ENCODE measurements at regions not wholly inside any gene's neighbourhood (a gene's known extent, or its start where the extent isn't known, plus 50 kb on each side); places are given as distances from the start of the nearest gene placed in this dataset.

DNA sequence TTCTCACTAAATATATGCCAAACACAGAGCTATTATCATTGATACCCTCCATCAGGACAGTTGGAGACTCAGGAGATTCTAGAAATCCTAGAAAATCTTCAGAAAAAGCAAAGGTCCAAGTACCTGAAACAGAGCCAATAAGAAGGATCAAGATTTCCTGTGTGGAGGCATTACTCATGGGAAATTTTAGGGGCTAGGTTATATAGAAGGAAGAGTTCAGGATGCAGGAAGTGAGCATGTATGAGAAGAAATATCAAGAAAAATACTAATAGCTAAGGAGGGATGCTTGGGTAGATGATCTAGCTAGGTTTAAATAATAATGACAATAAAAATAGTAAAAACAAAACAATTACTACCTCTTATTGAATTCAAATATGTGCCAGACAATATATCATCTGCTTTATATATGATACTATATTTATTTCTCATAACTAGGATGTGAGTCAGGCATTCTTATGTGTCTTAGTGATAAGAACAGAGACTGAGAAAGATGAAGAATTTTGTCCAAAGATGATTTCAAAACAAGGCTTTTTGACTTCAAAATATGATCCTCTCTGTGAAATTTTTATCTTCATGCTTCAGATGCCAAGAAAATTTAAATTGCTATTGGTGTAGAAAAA, 66.4 kb upstream of the HHIP start:
- no peak for DNase-seq

DNA sequence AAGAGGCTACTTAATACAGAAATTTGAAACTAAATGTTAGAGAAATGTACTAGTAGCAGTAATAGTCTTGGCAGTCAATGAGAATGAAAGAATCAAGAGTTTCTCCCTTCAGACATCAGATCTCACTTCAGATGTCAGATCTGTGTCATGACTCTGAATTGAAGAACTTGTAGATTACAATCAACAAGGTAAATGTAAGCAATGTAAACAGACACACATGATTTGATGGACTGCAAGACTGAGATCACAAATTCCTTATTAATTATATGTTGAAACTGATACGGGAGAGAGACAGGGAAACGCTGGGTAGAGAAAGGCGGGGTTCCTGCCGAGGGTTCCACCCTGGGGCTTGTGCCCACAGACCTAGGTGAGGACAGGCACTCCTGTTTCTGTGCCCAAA, 65.5 kb upstream of the HHIP start:
- DNase-seq = no peak

DNA sequence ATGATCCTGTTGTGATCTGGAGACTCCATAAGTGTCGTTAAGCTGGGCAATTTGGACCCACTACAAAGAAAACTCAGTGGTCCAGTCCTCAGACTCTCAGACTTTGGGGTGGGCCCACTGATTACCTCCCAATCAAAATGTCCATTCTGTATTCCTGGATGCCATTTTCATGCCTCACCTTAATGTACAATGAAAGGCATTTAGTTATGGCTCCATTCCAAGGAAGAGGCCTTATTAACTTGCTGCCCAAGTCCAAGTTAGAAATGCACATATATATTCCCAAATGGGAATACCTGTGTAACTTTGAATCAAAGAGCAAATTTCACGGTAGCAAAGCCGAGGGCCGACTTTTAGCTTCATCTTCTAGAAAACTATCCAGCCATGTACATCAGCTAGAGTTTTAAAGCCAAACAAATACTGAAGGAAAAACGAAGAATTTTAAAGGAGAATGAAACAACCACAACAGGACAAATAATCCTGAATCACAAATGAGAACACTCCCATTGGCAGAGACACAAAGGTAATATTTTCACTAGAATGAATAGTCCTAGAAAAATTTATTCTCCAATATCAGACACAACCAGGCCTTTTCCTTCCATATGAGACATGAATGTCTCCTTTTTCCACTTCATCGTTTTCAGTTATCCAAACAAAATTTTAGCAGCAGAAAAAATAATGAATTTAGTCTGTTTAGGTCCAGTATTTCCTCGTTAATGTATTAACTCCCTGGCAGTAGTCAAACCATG, 63.7 kb upstream of the HHIP start:
- no peak for DNase-seq

DNA sequence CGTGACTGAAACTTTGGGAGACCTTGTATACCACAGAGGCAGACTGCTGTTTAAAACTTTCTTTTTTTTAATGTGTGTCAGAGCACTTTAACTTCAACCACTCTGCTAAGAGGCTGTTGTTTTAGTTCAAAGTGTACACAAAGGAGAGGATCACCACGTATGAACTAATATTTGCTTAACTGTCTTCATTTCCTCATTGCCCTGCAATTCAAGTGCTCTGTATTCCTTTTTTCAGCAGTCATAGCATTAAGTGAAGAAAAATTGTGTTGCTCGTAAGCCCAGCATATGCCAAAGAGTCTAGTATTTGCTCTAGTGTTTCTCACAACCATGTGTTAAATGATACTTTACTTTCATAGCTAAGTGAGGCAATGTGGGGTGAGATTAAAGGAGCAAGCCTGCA, 63.0 kb upstream of the HHIP start:
- peak; percentile 30 to 43 for DNase-seq

DNA sequence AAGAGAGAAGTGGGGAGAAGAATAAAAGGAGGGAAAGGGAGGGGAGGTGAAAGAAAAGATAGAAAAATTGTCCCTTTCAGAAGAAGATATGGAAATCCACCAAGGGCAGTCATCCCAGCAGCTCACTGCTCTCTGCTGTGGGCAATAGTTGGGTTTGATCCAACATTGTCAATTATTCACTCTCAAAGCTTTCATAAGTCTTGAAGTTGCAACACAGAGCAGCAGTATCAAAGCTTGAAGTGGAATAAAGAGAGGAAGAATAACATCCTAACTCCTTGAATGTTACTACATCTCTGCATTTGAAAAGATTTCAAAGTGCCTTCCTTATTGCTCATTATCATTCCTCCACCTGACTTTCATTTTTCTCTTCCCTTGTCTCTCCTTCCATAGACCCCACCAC, 62.3 kb upstream of the HHIP start:
- DNase-seq = no peak

DNA sequence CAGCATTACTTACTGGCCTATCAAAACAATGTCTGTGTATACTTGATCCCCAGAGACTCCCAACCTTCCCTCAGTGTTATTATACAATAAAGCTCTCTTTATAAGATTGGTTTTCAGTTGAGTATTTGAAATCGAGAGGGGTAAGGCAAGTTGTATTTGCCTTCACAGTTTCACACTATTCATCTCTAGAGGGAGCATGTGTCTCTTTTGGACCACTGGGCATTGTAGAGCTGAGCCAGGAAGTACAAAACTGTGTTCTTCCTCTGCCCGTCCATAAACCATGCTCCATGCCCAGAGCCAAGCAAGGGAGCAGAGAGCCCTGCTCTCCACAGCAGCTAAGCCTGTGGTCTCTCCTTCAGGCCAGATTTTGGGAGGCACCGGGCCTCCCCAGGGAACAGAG, 61.5 kb upstream of the HHIP start:
- DNase-seq = no peak

DNA sequence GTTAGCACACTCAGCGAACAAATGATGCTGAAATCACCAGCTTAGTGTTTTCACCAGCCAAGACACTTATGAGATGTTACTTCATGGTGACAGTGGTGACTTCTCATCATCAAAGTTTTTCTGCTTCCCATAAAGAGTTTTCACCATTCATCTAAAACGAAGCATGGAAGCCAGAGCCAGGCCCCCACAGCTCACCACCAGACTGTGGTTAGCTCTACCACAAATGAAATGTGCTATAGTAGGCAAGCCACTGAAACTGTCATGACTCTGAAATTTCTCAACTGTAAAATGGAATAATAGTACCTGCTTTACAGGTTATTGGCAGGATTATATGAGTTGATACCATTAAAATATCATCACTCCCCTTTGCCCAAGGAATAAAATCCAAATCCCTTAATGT, 56.4 kb upstream of the HHIP start:
- DNase-seq = no peak

DNA sequence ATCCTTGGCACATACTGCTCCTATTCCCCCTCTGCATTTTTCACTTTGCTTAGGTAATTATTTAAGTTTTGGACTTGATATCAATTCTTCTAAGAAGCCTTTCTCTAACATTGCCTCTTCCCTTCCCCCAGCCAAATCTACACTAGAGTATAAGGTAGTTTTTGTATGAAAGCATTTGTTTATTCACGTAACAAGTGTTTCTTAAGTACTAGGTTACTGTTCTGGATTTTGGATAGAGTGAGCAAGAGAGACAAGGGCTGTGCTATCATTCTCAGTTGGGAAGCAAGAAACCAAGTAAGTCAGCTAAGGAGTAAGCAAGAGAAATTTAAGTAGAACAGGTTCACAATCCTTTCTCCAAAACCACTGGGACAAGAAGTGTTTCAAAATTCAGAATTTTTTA, 55.9 kb upstream of the HHIP start:
- no peak for DNase-seq

DNA sequence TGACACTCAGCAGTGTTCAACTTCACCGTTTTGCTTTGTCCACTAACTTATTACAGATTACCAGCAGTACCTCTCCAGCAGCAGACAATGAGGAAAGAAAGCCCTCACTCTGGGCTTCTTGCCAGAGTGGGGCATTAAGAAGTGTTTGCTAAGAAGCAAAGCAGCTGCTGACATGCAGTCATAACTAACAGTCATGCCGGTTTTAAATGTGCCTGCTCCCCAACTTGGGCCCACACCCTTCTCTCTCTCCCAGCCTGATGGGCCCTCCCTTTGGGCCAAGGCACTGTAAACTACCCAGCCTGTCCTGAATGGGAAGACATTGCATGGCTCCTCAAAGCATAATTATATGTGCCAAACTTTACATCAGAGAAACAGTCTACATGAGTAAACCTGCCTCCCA, 54.6 kb upstream of the HHIP start:
- peak; percentile 73 to 80 for DNase-seq

DNA sequence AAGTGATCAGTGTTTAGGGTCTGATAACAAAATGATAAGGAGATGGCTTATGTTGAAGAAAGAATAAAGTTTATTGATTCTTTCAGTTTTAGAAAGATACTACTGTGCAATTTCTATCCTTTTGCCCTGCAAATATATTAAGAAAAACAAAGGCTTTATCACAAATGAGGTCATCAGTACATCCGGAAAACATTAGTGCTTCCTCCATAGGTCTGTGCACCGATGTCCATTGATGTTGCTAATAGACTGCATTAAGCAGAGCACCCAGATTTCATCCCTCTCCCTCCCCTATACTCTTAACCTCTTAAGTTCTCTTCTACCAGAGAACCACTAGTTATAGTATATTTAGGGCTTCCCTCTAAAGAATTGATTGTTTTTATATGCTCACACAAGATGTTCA, 53.7 kb upstream of the HHIP start:
- DNase-seq = no peak

DNA sequence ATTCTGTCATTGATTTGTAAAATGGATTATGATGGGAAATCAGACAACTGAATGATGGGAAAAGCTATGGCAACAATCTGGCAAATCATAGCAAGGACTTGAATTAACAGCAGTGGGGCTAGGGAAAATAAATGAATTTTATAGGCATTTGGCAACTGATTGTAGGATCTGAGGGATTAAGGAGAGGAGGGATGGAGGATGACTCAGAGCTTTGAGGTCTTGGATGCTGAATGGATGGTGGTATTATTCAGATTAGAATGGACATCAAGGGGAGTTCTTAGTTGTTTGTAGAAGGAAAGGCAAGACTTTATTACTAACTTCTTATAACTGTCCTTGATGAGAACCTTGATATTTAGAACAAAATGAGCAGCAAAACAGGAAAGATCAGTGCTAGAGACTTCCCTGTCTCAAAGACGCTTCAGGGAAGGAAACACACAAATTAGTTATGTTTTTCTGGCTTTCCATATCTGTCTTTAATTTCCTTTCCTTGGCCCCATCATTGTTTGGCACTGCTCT, 51.4 kb upstream of the HHIP start:
- DNase-seq = no peak

DNA sequence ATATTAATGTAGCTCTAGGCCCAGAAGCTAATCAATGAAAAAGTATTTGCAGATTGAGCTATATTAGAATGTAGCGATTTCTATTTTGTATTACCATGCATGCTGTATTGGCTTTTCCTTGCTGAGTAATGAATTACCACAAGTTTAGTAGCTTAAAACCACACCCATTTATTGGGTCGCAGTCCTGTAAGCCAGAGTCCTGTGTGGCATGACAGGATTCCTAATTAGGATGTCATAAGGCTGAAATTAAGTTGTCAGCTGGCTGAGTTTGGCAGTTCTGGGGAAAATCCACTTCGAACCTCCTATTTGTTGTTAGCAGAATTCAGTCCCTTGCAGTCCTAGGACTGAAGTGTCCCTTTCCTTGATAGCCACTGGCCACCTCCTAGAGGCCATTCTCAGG, 50.3 kb upstream of the HHIP start:
- no peak for DNase-seq

Data from SHP77 (cell line).